Erythroblast (primary cell): ENCODE measurements at regions not wholly inside any gene's neighbourhood (a gene's known extent, or its start where the extent isn't known, plus 50 kb on each side); places are given as distances from the start of the nearest gene placed in this dataset.

ENCODE experiments used
- GATA1 ChIP-seq: IDR thresholded peaks from 2 replicates; pipeline ENCODE4 v1.6.1; 2011; ENCODE audit warnings: low read depth, mild to moderate bottlenecking, control low read depth, low read length, moderate library complexity
- POLR2A ChIP-seq: IDR thresholded peaks from 2 replicates; pipeline ENCODE4 v1.6.1; 2011; ENCODE audit warnings: mild to moderate bottlenecking, low read length

- TF ChIP-seq POLR2A (no peak), GATA1 (no peak)
These were observed 922.1 kb downstream of the EPHA7 start for GRCh38 chr6:92497281-92497680.
